NT2/D1 (cell line): ENCODE measurements at regions not wholly inside any gene's neighbourhood (a gene's known extent, or its start where the extent isn't known, plus 50 kb on each side); places are given as distances from the start of the nearest gene placed in this dataset.

Experiments
- DNase-seq: peaks from one replicate; pipeline ENCODE4 v3.0.0-alpha.2; 2011; ENCODE audit warnings: low read depth, low spot score
- H3K27me3 ChIP-seq: 2 replicates; pipeline ENCODE4 v1.6.0; 2011; ENCODE audit warnings: mild to moderate bottlenecking; ENCODE audit not compliant: insufficient read length, insufficient read depth
- H3K36me3 ChIP-seq: 2 replicates; pipeline ENCODE4 v1.6.1; 2011; ENCODE audit warnings: mild to moderate bottlenecking, low read length, mixed read lengths; ENCODE audit not compliant: insufficient read depth, insufficient read length
- H3K4me1 ChIP-seq: 2 replicates; pipeline ENCODE4 v1.5.1; 2011; ENCODE audit not compliant: insufficient read depth, insufficient read length
- H3K4me3 ChIP-seq: 2 replicates; pipeline ENCODE4 v1.5.1; 2011; ENCODE audit warnings: low read depth; ENCODE audit not compliant: insufficient read length
- H3K9ac ChIP-seq: 2 replicates; pipeline ENCODE4 v1.6.0; 2011; ENCODE audit warnings: low read depth; ENCODE audit not compliant: insufficient read length
- H3K9me3 ChIP-seq: 2 replicates; pipeline ENCODE4 v1.5.1; 2011; ENCODE audit warnings: mild to moderate bottlenecking, low read length; ENCODE audit not compliant: insufficient read depth
- SUZ12 ChIP-seq: IDR thresholded peaks from 2 replicates; pipeline ENCODE4 v1.6.1; 2011; ENCODE audit not compliant: insufficient read length, insufficient read depth; ENCODE audit errors: extremely low read depth
- YY1 ChIP-seq: IDR thresholded peaks from 2 replicates; pipeline ENCODE4 v1.6.1; 2011; ENCODE audit not compliant: insufficient read length, insufficient read depth
- ZNF274 ChIP-seq: IDR thresholded peaks from 2 replicates; pipeline ENCODE4 v1.6.1; 2011; ENCODE audit warnings: mild to moderate bottlenecking, low read depth, low read length

GRCh38 chr3:193970773-193971206, 165.2 kb upstream of the HES1 start:
- Histone ChIP-seq H3K9me3 (no peaks in the 10 kb centered on the region), H3K4me1 (peaks cover 9% of the 10 kb centered on the region), H3K36me3 (no peaks in the 10 kb centered on the region), H3K27me3 (peaks cover 14% of the 10 kb centered on the region), H3K9ac (no peak overlapping the region), H3K4me3 (no peak overlapping the region)
- DNase-seq = no peak
- TF ChIP-seq SUZ12 (no peak), ZNF274 (no peak), YY1 (no peak)

GRCh38 chr3:193971261-193971751, 164.6 kb upstream of the HES1 start:
- H3K4me3 ChIP-seq = no peak overlapping the region
- H3K9ac ChIP-seq = no peak overlapping the region
- peaks cover 11% of the 10 kb centered on the region for H3K27me3 ChIP-seq
- H3K4me1 ChIP-seq = peaks cover 9% of the 10 kb centered on the region
- H3K36me3 ChIP-seq = no peaks in the 10 kb centered on the region
- DNase-seq = no peak
- no peak for TF ChIP-seq YY1
- no peak for TF ChIP-seq SUZ12
- TF ChIP-seq ZNF274 = no peak
- no peaks in the 10 kb centered on the region for H3K9me3 ChIP-seq

- Histone ChIP-seq H3K4me1 (peaks cover 9% of the 10 kb centered on the region), H3K4me3 (no peak overlapping the region), H3K27me3 (peaks cover 11% of the 10 kb centered on the region), H3K9me3 (no peaks in the 10 kb centered on the region), H3K36me3 (no peaks in the 10 kb centered on the region), H3K9ac (no peak overlapping the region)
- no peak for DNase-seq
- no peak for TF ChIP-seq SUZ12
- no peak for TF ChIP-seq YY1
- TF ChIP-seq ZNF274 = no peak
Observed at GRCh38 chr3:193971966-193972365, 164.0 kb upstream of the HES1 start.

- Histone ChIP-seq H3K36me3 (no peaks in the 10 kb centered on the region), H3K4me1 (peaks cover 9% of the 10 kb centered on the region), H3K9me3 (no peaks in the 10 kb centered on the region), H3K27me3 (peaks cover 12% of the 10 kb centered on the region), H3K4me3 (no peak overlapping the region), H3K9ac (no peak overlapping the region)
- no peak for DNase-seq
- no peak for TF ChIP-seq YY1
- TF ChIP-seq ZNF274 = no peak
- no peak for TF ChIP-seq SUZ12
Observed at GRCh38 chr3:193972832-193973231, 163.1 kb upstream of the HES1 start.

GRCh38 chr3:193974191-193974652, 161.7 kb upstream of the HES1 start:
- Histone ChIP-seq H3K27me3 (peaks cover 19% of the 10 kb centered on the region), H3K4me1 (peaks cover 9% of the 10 kb centered on the region), H3K9ac (peak overlapping the region; percentile 29), H3K9me3 (no peaks in the 10 kb centered on the region), H3K4me3 (no peak overlapping the region), H3K36me3 (no peaks in the 10 kb centered on the region)
- TF ChIP-seq YY1 (no peak), SUZ12 (no peak), ZNF274 (no peak)
- DNase-seq = no peak

GRCh38 chr3:193974671-193975535, 161.0 kb upstream of the HES1 start:
- H3K9me3 ChIP-seq = no peaks in the 10 kb centered on the region
- no peaks in the 10 kb centered on the region for H3K36me3 ChIP-seq
- DNase-seq = peak; percentile 95
- H3K4me1 ChIP-seq = peaks cover 9% of the 10 kb centered on the region
- peaks cover 21% of the 10 kb centered on the region for H3K27me3 ChIP-seq
- no peak for TF ChIP-seq YY1
- no peak for TF ChIP-seq ZNF274
- peak overlapping the region; percentile 29 for H3K9ac ChIP-seq
- no peak overlapping the region for H3K4me3 ChIP-seq

- no peaks in the 10 kb centered on the region for H3K36me3 ChIP-seq
- no peak overlapping the region for H3K9ac ChIP-seq
- DNase-seq = no peak
- H3K27me3 ChIP-seq = peaks cover 29% of the 10 kb centered on the region
- H3K9me3 ChIP-seq = no peaks in the 10 kb centered on the region
- no peak for TF ChIP-seq ZNF274
- no peak for TF ChIP-seq YY1
- no peak for TF ChIP-seq SUZ12
- no peak overlapping the region for H3K4me3 ChIP-seq
- H3K4me1 ChIP-seq = peaks cover 10% of the 10 kb centered on the region
Observed at GRCh38 chr3:193977622-193978021, 158.3 kb upstream of the HES1 start.
